Epithelial cell of proximal tubule (primary cell): ENCODE measurements at regions not wholly inside any gene's neighbourhood (a gene's known extent, or its start where the extent isn't known, plus 50 kb on each side); places are given as distances from the start of the nearest gene placed in this dataset.
"Not testable (repeated sequence)": the region's sequence is repeated elsewhere in the genome, so short reads cannot be mapped to it uniquely, and the experiment has no call there.

Experiments used
- DNase-seq: peaks from one replicate; pipeline ENCODE4 v3.0.0-alpha.2; 2011; ENCODE audit warnings: low read depth
- H3K4me3 ChIP-seq: 2 replicates; pipeline ENCODE4 v1.5.1; 2011; ENCODE audit warnings: low read depth, mild to moderate bottlenecking, low read length
- TF ChIP-seq, protein P1 (sequence below): conservative IDR thresholded peaks from 2 replicates; pipeline ENCODE4 v1.5.1; 2012; ENCODE audit warnings: low read depth, mild to moderate bottlenecking, low read length

GRCh38 chr5:166617507-166617906 is 1673.9 kb upstream of the WWC1 start:
- H3K4me3 ChIP-seq: no peak overlapping the region
- TF ChIP-seq, protein P1, sequence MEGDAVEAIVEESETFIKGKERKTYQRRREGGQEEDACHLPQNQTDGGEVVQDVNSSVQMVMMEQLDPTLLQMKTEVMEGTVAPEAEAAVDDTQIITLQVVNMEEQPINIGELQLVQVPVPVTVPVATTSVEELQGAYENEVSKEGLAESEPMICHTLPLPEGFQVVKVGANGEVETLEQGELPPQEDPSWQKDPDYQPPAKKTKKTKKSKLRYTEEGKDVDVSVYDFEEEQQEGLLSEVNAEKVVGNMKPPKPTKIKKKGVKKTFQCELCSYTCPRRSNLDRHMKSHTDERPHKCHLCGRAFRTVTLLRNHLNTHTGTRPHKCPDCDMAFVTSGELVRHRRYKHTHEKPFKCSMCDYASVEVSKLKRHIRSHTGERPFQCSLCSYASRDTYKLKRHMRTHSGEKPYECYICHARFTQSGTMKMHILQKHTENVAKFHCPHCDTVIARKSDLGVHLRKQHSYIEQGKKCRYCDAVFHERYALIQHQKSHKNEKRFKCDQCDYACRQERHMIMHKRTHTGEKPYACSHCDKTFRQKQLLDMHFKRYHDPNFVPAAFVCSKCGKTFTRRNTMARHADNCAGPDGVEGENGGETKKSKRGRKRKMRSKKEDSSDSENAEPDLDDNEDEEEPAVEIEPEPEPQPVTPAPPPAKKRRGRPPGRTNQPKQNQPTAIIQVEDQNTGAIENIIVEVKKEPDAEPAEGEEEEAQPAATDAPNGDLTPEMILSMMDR: no peak
- DNase-seq: no peak

DNA sequence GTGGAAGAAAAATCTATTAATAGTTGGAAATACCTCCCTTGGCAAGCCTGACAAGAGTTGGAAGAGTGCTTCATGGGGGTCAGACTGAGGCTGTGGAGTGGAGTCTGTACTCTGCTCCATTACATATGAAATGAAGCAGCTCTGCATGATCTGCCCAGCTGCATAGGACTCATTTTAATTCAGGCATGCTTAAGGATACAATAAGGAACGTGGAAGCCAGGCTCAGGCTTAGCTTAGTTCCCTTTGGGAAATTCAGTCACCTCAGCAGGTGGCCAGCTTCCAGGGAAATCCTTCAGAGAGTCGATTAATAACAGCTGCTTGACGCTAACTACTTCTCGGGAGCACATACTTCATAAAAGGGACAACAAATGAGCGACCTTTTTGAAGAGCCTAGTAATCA is 1672.9 kb upstream of the WWC1 start:
- DNase-seq: no peak
- H3K4me3 ChIP-seq: no peak overlapping the region
- TF ChIP-seq, protein P1: no peak

DNA sequence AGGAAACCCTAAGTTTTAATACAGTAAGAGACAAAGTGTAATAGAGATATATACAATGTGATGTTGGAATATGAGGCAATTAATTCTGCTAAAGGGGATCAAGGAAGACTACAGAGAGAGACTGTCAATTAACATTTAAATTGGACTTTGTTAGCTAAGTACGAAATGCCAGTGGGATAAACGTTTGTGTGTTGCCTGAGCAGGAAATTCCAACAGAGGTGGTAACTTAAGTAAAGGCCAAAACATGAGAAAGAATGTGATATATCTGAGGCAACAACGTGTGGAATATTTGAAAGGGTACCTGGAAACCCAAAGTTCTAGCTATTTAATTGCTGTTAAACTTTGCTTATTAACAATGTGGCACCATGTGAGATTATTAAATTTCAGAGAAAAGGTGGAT is 1666.9 kb upstream of the WWC1 start:
- TF ChIP-seq, protein P1: no peak
- H3K4me3 ChIP-seq: no peak overlapping the region
- DNase-seq: no peak

- TF ChIP-seq, protein P1: no peak
- peak; percentile 22 for DNase-seq
- no peak overlapping the region for H3K4me3 ChIP-seq
Observed at GRCh38 chr5:166625210-166625865, 1666.1 kb upstream of the WWC1 start.

DNA sequence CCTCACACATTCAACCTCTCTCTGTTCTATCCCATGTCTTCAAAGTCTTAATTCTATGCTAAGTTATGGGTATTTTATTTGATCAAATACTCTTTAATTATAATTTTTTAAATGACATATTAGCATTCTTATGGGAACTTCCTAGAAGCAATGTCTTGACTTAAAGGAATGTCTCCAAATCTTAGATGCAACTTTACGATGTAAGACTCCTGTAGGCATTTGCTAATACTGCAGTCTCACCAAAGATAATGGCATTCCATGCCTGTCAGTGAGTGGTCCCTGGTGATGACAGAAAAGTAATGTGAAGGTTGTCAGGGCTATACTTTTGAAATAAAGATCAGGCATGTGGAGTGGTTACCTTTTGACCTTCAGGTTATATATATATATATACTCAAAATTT is 1654.2 kb upstream of the WWC1 start:
- no peak for DNase-seq
- TF ChIP-seq, protein P1: no peak
- no peak overlapping the region for H3K4me3 ChIP-seq

- no peak for DNase-seq
- TF ChIP-seq, protein P1: no peak
- H3K4me3 ChIP-seq: no peak overlapping the region
Observed at GRCh38 chr5:166639151-166639550, 1652.3 kb upstream of the WWC1 start.

- DNase-seq, H3K4me3 ChIP-seq: not testable (repeated sequence)
Observed at GRCh38 chr5:166640136-166640535, 1651.3 kb upstream of the WWC1 start.
